ENCODE measurements at regions not wholly inside any gene's neighbourhood (a gene's known extent, or its start where the extent isn't known, plus 50 kb on each side); places are given as distances from the start of the nearest gene placed in this dataset.

DNA sequence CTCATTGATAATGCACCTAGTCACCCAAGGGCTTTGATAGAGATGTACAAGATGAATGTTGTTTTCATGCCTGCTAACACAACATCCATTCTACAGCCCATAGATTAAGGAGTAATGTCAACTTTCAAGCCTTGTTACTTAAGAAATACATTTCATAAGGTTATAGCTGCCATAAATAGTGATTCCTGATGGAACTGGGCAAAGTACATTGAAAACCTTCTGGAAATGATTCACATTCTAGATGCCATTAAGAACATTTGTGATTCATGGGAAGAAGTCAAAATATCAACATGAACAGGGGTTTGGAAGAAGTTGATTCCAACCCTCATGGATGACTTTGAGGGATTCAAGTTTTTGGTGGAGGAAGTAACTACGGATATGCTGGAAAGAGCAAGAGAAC is 135.2 kb downstream of the TLE3 start:
- DNase-seq, result no peak

DNA sequence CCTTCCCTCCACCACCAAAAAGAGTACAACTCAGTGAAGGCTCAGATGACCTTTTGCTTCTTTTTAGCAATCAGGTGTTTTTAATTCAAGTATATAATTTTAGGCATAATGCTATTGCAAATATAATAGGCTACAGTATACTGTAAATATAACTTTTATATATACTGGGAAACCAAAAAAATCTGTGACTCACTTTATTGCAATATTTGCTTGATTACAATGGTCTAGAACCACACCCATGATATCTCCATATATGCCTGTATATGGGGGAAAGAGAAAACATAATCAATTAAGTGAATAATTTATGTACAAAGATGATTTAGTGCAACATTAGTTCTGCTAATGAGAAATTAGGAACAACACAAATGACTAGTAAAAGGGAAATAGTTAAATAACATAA is 134.3 kb downstream of the TLE3 start:
- no peak for DNase-seq

GRCh38 chr15:69971771-69972170 is 125.9 kb downstream of the TLE3 start:
- DNase-seq, result no peak

DNA sequence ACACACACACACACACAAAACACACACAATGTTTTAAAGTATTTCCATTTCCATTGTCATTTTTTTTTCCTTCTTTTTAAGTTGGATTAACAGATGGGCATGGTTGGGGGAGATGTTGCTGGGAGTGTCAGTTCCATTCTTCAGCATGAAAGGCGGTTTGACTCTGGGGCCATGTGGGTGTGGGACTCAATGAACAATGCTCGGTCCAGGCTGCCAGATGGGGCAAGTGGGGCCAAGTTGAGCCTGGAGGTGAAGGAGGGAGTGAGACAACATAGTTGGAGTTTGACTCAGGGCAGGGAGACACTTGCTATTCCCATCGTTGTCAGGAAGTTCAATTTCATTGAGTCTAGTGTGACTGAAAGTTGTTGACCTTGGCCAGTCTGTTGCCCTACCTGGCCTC is 125.3 kb downstream of the TLE3 start:
- DNase-seq, result no peak

- peak in 1 of 5 donors; percentile 26 for DNase-seq
These were observed 124.5 kb downstream of the TLE3 start for GRCh38 chr15:69973102-69973714.

GRCh38 chr15:69973880-69974279 is 123.8 kb downstream of the TLE3 start:
- DNase-seq, result no peak

GRCh38 chr15:69974321-69974720 is 123.4 kb downstream of the TLE3 start:
- DNase-seq, result no peak

- DNase-seq, result peak in 2 of 5 donors; percentile 35 to 57
These were observed 121.2 kb downstream of the TLE3 start for GRCh38 chr15:69976366-69976994.

DNA sequence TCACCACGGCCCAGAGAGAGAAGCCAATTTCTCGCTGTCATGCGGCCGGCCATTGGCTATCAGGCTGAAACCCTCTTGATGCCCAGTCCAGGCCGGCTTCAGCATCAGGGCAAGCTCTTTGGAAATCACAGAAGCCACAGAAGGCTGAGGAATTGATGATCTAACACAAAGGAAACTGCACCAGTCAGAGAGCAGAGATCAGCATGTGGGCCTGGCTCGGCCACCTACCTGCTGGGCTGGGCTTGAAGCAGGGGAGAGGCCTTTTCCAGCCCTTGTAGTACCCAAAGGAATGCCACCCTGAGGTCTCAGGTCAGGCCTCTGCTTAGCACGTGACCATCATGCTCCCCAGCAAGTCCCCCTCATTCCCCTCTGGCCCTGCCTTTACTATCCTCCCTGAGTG is 119.1 kb downstream of the TLE3 start:
- no peak for DNase-seq

DNA sequence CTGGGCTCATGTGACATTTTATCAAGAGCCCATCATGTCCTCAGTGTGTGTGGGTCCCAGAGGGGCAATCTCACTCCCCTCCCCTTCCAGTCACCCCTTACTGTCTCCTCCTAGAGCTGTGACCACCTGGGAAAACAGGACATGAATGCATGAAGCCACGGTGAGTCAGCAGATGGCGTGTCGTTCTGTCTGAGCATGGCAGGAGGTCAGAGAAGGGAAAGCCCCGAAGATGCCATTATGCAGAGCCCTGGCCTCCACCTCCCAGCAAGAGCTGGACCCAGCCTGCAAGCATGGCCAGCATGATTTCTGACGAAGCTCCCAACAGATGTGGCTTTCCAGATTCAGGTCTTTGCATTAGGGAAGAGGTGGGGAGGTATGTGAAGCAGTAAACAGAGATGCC is 118.5 kb downstream of the TLE3 start:
- no peak for DNase-seq

- no peak for DNase-seq
These were observed 117.9 kb downstream of the TLE3 start for GRCh38 chr15:69979783-69980182.

- no peak for DNase-seq
These were observed 117.2 kb downstream of the TLE3 start for GRCh38 chr15:69980341-69981059.

- no peak for DNase-seq
These were observed 115.7 kb downstream of the TLE3 start for GRCh38 chr15:69982037-69982436.

- DNase-seq, result no peak
These were observed 113.9 kb downstream of the TLE3 start for GRCh38 chr15:69983696-69984265.

GRCh38 chr15:69987492-69988489 is 109.9 kb downstream of the TLE3 start:
- DNase-seq, result no peak

DNA sequence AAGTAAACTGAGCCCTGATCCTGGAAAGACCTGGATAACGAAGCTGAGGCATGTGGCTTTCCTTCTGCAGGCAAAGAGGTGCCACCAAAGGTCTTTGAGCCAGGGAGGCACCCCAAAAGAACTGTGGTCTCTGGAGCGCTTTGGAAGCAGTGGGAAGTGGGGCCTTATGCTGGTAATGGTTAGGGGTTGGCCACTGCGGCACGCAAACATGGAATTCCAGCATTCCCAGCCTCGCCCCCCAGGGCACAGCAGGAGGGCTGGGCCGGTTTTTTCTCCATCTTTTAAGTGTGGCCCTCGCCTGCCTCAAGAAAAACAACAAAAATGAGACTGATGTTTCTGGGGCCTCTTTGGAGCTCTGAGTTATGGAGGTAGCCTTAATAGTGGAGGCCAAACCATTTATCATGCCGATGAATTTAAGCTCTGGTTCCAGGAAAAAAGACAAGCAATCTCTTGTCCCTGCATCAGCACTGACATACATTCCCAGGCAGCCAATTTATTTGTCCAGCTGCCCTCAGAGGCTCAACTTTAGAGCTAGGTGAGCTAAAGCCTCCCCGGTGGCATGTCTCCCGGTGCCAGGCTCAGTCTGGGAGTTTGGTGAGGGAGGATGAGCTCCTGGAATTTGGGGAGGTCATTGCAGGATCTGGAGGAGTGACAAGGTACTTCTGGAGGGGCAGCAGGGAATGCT is 109.0 kb downstream of the TLE3 start:
- no peak for DNase-seq

- no peak for DNase-seq
These were observed 106.9 kb downstream of the TLE3 start for GRCh38 chr15:69990566-69991421.

DNA sequence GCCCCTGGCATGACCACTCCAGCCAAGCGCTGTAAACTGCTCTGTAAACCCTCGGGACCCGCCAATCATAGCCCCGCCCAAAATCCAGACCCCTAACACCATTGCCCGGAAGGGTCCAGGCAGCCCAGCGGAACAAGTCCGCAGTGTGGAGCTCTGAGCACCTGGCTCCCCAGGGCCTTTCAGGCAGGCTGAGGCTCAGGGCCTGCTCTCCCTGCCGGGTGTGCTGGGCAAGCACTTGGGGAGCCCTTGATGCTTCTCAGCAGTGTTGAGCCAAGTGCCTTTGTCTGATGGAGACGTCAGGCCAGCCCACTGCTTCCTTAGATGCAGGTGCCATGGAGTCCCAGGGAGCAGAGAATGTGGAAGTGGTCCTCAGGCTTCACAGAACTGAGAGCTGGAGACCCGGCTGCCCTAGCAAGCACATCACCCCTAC is 106.2 kb downstream of the TLE3 start:
- DNase-seq, result no peak

GRCh38 chr15:69992348-69992747 is 105.4 kb downstream of the TLE3 start:
- DNase-seq, result no peak

DNA sequence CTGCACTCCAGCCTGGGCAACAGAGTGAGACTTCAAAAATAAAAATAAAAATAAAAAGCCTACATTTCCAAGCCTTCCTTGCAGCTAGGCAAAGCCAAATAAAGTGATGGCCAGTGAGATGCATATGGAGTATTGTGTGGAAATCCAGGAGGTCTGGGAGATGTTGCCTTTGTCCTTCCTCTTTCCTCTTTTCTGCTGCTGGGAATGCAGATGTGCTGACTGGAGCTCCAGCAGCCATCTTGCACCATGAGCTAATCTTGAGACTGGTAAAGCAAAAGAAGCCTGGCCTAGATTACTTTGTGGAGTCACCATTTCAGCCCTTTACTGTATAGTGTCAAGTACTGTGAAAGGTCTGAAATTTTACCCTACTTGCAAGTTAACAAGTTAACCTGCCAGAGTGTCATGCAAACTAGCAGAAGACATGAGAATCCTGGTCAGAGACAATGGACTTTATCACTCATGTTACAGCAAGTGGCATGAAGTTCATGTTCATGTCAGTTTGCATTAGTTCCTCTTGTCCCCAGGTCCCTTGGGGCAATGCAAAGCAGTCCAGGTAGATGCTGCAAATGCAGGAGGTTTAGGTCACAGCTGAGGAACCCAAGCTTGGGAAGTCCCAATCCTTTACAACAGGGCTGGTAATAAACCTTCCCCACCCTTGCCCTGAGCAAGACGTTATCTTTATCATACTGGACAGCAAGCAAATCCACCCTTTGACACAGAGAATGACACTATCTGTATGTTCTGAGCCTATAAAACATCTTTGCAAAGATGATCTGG is 103.1 kb downstream of the TLE3 start:
- no peak for DNase-seq

All from T-helper 1 cell (primary cell).